Caco-2 (cell line): ENCODE measurements at regions not wholly inside any gene's neighbourhood (a gene's known extent, or its start where the extent isn't known, plus 50 kb on each side); places are given as distances from the start of the nearest gene placed in this dataset.

Source experiments
- BruUV-seq: library from RNA; stranded (reverse); fragments of 400-500 nt; replicated peaks from 2 replicates; lab custom pipeline; 2021; lab: Mats Ljungman, UMichigan
- CTCF ChIA-PET: fragments of 300-600 bp; sonication (Branson Sonifier 250); formaldehyde crosslinking; loops from one replicate; lab custom pipeline; 2022; ENCODE audit warnings: antibody characterized with exemption; lab: Charles Lee
- POLR2A ChIA-PET: fragments of 300-600 bp; sonication (Branson Sonifier 250); formaldehyde crosslinking; loops from one replicate; lab custom pipeline; 2022; ENCODE audit warnings: antibody characterized with exemption; lab: Charles Lee
- DNase-seq, 2 experiments: peaks; one replicate each; pipeline versions ENCODE4 v3.0.0 to v3.0.0-alpha.2; 2020 to 2022
- H3K27me3 ChIP-seq: replicated peaks from 2 replicates; pipeline ENCODE4 v1.6.0; 2011; ENCODE audit warnings: low read length; ENCODE audit not compliant: control insufficient read depth, insufficient read depth
- H3K36me3 ChIP-seq: 2 replicates; pipeline ENCODE4 v1.5.1; 2011; ENCODE audit warnings: low read length; ENCODE audit not compliant: control insufficient read depth, insufficient read depth
- H3K4me1 ChIP-seq: fragments of 250-450 bp; sonication (Bioruptor Pico); 2 replicates; pipeline ENCODE4 v1.5.1; 2020; ENCODE audit warnings: mild to moderate bottlenecking
- H3K4me3 ChIP-seq: 2 replicates; pipeline ENCODE4 v1.5.1; 2011; ENCODE audit warnings: low read depth, mild to moderate bottlenecking, control low read depth, low read length
- H3K9me3 ChIP-seq: fragments of 250-450 bp; sonication (Bioruptor Pico); 2 replicates; pipeline ENCODE4 v1.5.1; 2020; ENCODE audit warnings: mild to moderate bottlenecking, moderate library complexity
- H3K27ac Mint-ChIP-seq: one replicate; pipeline ENCODE4 v1.8.0; 2022; ENCODE audit warnings: mixed read lengths; ENCODE audit not compliant: unreplicated experiment
- H3K27me3 Mint-ChIP-seq: one replicate; pipeline ENCODE4 v1.8.0; 2022; ENCODE audit warnings: mixed read lengths; ENCODE audit not compliant: insufficient read depth, unreplicated experiment
- H3K36me3 Mint-ChIP-seq: one replicate; pipeline ENCODE4 v1.8.0; 2022; ENCODE audit warnings: mild to moderate bottlenecking, mixed read lengths; ENCODE audit not compliant: insufficient read depth, unreplicated experiment
- H3K4me1 Mint-ChIP-seq: one replicate; pipeline ENCODE4 v1.8.0; 2022; ENCODE audit warnings: low read depth, mixed read lengths; ENCODE audit not compliant: unreplicated experiment
- H3K4me3 Mint-ChIP-seq: one replicate; pipeline ENCODE4 v1.8.0; 2022; ENCODE audit warnings: mild to moderate bottlenecking, moderate library complexity, mixed read lengths; ENCODE audit not compliant: unreplicated experiment
- H3K9me3 Mint-ChIP-seq: one replicate; pipeline ENCODE4 v1.8.0; 2022; ENCODE audit warnings: mixed read lengths; ENCODE audit not compliant: unreplicated experiment
- intact Hi-C: fragments of 100-400 bp; cut with micrococcal nuclease; formaldehyde crosslinking; loops from one replicate; pipeline ENCODE4 v1.10.0; 2022; ENCODE audit not compliant: unreplicated experiment
- TF ChIP-seq, protein P1 (sequence below), 2 experiments: fragments of 200-600 bp in 1 of 2; IDR thresholded peaks; 1 replicate in 1 of 2; 2 replicates in 1 of 2; pipeline versions ENCODE4 v1.5.1 to v1.8.0; 2011 to 2022; ENCODE audit warnings: antibody characterized with exemption in 1 of 2, control low read depth in 1 of 2, inconsistent platforms in 1 of 2, low read depth in 1 of 2, low read length in 1 of 2, mild to moderate bottlenecking in 1 of 2, moderate library complexity in 1 of 2; ENCODE audit not compliant: insufficient read depth in 1 of 2, severe bottlenecking in 1 of 2, unreplicated experiment in 1 of 2

- intact Hi-C loops, result loop anchor here (5.0 kb wide), 1 partner anchor 46 kb away; no protein-coding TSS in a partner anchor
- Mint-ChIP-seq H3K4me3 (no peak overlapping the region), H3K4me1 (peaks cover 21% of the 10 kb centered on the region), H3K9me3 (no peaks in the 10 kb centered on the region), H3K27ac (no peak overlapping the region), H3K36me3 (peaks cover 4% of the 10 kb centered on the region), H3K27me3 (no peaks in the 10 kb centered on the region)
- Histone ChIP-seq H3K36me3 (no peaks in the 10 kb centered on the region), H3K27me3 (no peaks in the 10 kb centered on the region), H3K4me3 (no peak overlapping the region), H3K4me1 (no peaks in the 10 kb centered on the region; the same call in 1 of the 2 replicates), H3K9me3 (no peaks in the 10 kb centered on the region)
- ChIA-PET POLR2A (no interaction called here), CTCF (interaction anchor here (0.6 to 1.2 kb wide), 3 partner anchors 10 to 401 kb away, joined by 3 to 4 read pairs (median 3); no protein-coding TSS in a partner anchor)
- peak in 1 of 2 experiments; percentile 35 for DNase-seq
- TF ChIP-seq, protein P1, sequence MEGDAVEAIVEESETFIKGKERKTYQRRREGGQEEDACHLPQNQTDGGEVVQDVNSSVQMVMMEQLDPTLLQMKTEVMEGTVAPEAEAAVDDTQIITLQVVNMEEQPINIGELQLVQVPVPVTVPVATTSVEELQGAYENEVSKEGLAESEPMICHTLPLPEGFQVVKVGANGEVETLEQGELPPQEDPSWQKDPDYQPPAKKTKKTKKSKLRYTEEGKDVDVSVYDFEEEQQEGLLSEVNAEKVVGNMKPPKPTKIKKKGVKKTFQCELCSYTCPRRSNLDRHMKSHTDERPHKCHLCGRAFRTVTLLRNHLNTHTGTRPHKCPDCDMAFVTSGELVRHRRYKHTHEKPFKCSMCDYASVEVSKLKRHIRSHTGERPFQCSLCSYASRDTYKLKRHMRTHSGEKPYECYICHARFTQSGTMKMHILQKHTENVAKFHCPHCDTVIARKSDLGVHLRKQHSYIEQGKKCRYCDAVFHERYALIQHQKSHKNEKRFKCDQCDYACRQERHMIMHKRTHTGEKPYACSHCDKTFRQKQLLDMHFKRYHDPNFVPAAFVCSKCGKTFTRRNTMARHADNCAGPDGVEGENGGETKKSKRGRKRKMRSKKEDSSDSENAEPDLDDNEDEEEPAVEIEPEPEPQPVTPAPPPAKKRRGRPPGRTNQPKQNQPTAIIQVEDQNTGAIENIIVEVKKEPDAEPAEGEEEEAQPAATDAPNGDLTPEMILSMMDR (IDR thresholded peaks at IDR 0.05; ENCODE audit: insufficient read depth in 1 of 2, low read depth in 1 of 2, low read length in 1 of 2, severe bottlenecking in 1 of 2, unreplicated experiment in 1 of 2), result no peak
- BruUV-seq, result no TSS peak
Measured at GRCh38 chr9:761176-761792, 80.2 kb upstream of the DMRT1 start.

DNA sequence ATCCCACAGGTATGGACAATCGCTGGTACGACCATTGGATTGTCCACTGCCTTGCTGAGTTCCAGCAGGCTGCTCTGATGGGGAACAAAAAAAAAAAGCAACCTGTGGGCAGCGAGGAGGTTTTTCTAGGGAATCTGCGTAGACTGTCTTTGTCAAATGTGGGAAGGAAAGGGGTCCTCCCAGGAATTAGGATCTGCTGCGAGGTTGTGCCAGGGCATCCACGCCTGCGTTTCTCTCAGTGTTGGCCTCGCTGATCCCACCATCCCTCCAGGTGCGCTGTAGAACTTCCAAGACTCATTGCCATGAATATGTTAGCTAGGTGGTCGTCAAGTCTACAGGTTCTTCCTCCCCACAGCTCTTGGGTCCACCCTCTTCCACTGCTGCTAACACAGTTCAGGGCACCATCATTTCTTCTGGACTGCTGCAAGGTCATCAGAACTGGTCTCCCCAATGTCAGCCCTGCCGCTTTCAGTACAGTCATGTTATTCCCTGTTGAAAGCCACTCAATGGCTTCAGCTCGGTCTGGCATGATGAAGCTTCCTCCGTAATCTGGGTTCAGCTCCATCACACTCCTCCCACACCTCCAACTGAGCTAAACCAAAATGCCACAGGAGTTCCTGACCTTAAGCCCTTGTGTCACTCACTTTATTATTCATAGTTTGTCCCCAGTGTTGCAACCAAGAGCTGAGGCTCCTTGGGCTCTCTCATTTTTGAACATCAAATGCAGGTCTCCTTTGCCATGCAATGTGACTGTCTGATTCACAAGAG, 79.5 kb upstream of the DMRT1 start:
- no peak overlapping the region for H3K4me3 ChIP-seq
- Mint-ChIP-seq H3K9me3 (no peaks in the 10 kb centered on the region), H3K36me3 (peaks cover 4% of the 10 kb centered on the region), H3K4me1 (peaks cover 21% of the 10 kb centered on the region), H3K27ac (no peak overlapping the region), H3K27me3 (no peaks in the 10 kb centered on the region), H3K4me3 (no peak overlapping the region)
- DNase-seq, result no peak
- intact Hi-C loops, result loop anchor here (5.0 kb wide), 1 partner anchor 45 kb away; no protein-coding TSS in a partner anchor
- TF ChIP-seq, protein P1 (IDR thresholded peaks at IDR 0.05; ENCODE audit: insufficient read depth in 1 of 2, low read depth in 1 of 2, low read length in 1 of 2, severe bottlenecking in 1 of 2, unreplicated experiment in 1 of 2), result no peak
- no peaks in the 10 kb centered on the region for H3K9me3 ChIP-seq
- H3K4me1 ChIP-seq, result no peaks in the 10 kb centered on the region; the same call in 1 of the 2 replicates
- CTCF ChIA-PET, result interaction anchor here (0.6 to 1.2 kb wide), 3 partner anchors 10 to 402 kb away, joined by 3 to 4 read pairs (median 3); no protein-coding TSS in a partner anchor
- H3K36me3 ChIP-seq, result no peaks in the 10 kb centered on the region
- no peaks in the 10 kb centered on the region for H3K27me3 ChIP-seq
- POLR2A ChIA-PET, result no interaction called here
- BruUV-seq, result no TSS peak

DNA sequence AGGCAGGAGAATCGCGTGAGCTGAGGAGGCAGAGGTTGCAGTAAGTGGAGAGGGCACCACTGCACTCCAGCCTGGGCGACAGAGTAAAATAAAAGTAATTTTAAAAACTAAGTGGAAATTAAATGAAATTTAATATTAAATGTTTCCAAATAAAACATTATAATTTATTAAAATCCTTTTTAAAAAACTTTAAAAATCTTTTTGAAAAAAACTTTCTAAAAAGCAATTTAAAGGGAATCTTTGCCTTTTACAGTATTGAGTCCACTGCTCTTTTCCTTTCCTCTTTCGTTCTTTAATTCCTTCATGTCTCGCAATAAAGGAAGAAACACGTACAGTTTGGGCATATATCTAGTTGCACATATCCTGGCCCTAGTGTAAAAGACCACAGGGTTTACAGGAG, 77.8 kb upstream of the DMRT1 start:
- H3K4me1 ChIP-seq, result no peaks in the 10 kb centered on the region; the same call in 1 of the 2 replicates
- ChIA-PET POLR2A (no interaction called here), CTCF (interaction anchor here (1.0 kb wide), 1 partner anchor 42 kb away, joined by 4 read pairs; no protein-coding TSS in a partner anchor)
- H3K9me3 Mint-ChIP-seq, result peaks cover 12% of the 10 kb centered on the region
- no peak overlapping the region for H3K4me3 ChIP-seq
- H3K4me1 Mint-ChIP-seq, result peaks cover 21% of the 10 kb centered on the region
- no TSS peak for BruUV-seq
- H3K4me3 Mint-ChIP-seq, result no peak overlapping the region
- intact Hi-C loops, result loop anchor here (1.0 to 5.0 kb wide), 4 partner anchors 44 to 416 kb away; no protein-coding TSS in a partner anchor
- H3K36me3 ChIP-seq, result no peaks in the 10 kb centered on the region
- H3K27me3 Mint-ChIP-seq, result no peaks in the 10 kb centered on the region
- H3K9me3 ChIP-seq, result no peaks in the 10 kb centered on the region
- DNase-seq, result no peak
- no peaks in the 10 kb centered on the region for H3K36me3 Mint-ChIP-seq
- H3K27me3 ChIP-seq, result no peaks in the 10 kb centered on the region
- H3K27ac Mint-ChIP-seq, result no peak overlapping the region
- TF ChIP-seq, protein P1 (IDR thresholded peaks at IDR 0.05; ENCODE audit: insufficient read depth in 1 of 2, low read depth in 1 of 2, low read length in 1 of 2, severe bottlenecking in 1 of 2, unreplicated experiment in 1 of 2), result no peak
